Upper lobe of left lung (tissue), 4 donors: ENCODE measurements at regions not wholly inside any gene's neighbourhood (a gene's known extent, or its start where the extent isn't known, plus 50 kb on each side); places are given as distances from the start of the nearest gene placed in this dataset.

ENCODE experiments used
- EP300 ChIP-seq, 4 donors: sonication (generic); formaldehyde crosslinking; IDR thresholded peaks; one replicate each; pipeline ENCODE4 v1.5.1; 2017; ENCODE audit warnings: antibody characterized with exemption in 4 of 4, control low read depth in 2 of 4
- POLR2A ChIP-seq, 4 donors: fragments of 450-650 bp; IDR thresholded peaks; one replicate each; pipeline ENCODE4 v1.5.1; 2016 to 2017; ENCODE audit warnings: antibody characterized with exemption in 4 of 4, mild to moderate bottlenecking in 2 of 4
- POLR2AphosphoS5 ChIP-seq, 2 donors: sonication (generic); formaldehyde crosslinking; IDR thresholded peaks; one replicate each; pipeline ENCODE4 v1.5.1; 2017; ENCODE audit warnings: antibody characterized with exemption in 2 of 2
- TF ChIP-seq, protein P1 (sequence below), 6 experiments: fragments of 450-650 bp in 4 of 6; fragments of 200-600 bp in 2 of 6; sonication (generic) in 2 of 6; IDR thresholded peaks; one replicate each; pipeline ENCODE4 v1.5.1; 2016 to 2019; ENCODE audit warnings: antibody characterized with exemption in 6 of 6

GRCh38 chr13:97631158-97631557 lies 197.2 kb downstream of the RAP2A start:
- TF ChIP-seq, protein P1, sequence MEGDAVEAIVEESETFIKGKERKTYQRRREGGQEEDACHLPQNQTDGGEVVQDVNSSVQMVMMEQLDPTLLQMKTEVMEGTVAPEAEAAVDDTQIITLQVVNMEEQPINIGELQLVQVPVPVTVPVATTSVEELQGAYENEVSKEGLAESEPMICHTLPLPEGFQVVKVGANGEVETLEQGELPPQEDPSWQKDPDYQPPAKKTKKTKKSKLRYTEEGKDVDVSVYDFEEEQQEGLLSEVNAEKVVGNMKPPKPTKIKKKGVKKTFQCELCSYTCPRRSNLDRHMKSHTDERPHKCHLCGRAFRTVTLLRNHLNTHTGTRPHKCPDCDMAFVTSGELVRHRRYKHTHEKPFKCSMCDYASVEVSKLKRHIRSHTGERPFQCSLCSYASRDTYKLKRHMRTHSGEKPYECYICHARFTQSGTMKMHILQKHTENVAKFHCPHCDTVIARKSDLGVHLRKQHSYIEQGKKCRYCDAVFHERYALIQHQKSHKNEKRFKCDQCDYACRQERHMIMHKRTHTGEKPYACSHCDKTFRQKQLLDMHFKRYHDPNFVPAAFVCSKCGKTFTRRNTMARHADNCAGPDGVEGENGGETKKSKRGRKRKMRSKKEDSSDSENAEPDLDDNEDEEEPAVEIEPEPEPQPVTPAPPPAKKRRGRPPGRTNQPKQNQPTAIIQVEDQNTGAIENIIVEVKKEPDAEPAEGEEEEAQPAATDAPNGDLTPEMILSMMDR (IDR thresholded peaks at IDR 0.05): no peak
- TF ChIP-seq EP300 (IDR thresholded peaks at IDR 0.05) (no peak), POLR2AphosphoS5 (IDR thresholded peaks at IDR 0.05) (no peak), POLR2A (IDR thresholded peaks at IDR 0.05) (no peak)
